H1 (cell line): ENCODE measurements at regions not wholly inside any gene's neighbourhood (a gene's known extent, or its start where the extent isn't known, plus 50 kb on each side); places are given as distances from the start of the nearest gene placed in this dataset.

ENCODE experiments used
- CTCF ChIA-PET: fragments of 300-600 bp; sonication (Branson Sonifier 250); formaldehyde crosslinking; loops from one replicate; lab custom pipeline; 2021; ENCODE audit not compliant: partially characterized antibody; lab: Charles Lee
- POLR2A ChIA-PET: fragments of 300-600 bp; sonication (Branson Sonifier 250); formaldehyde crosslinking; loops from one replicate; lab custom pipeline; 2021; ENCODE audit warnings: inconsistent platforms; ENCODE audit not compliant: partially characterized antibody; lab: Charles Lee
- DNase-seq, 2 experiments: peaks; one replicate each; pipeline versions ENCODE4 v3.0.0 to v3.0.0-alpha.2; 2010 to 2022; ENCODE audit warnings: low spot score in 2 of 2, low read depth in 1 of 2, mixed read lengths in 1 of 2
- FAIRE-seq: peaks from 2 replicates; lab custom pipeline; 2011; peaks lifted over from hg19 to GRCh38; lab: Jason Lieb, UNC
- H2AFZ ChIP-seq: 2 replicates; pipeline ENCODE4 v1.8.1; 2012; ENCODE audit warnings: low read length, inconsistent platforms
- H2AK5ac ChIP-seq: 2 replicates; pipeline ENCODE4 v1.6.1; 2013; ENCODE audit warnings: low read depth, low read length
- H2BK120ac ChIP-seq: replicated peaks from 2 replicates; pipeline ENCODE3; 2013; ENCODE audit warnings: low read depth, low read length, inconsistent platforms
- H2BK12ac ChIP-seq: 2 replicates; pipeline ENCODE4 v1.6.1; 2013; ENCODE audit warnings: low read depth, low read length
- H2BK15ac ChIP-seq: 2 replicates; pipeline ENCODE4 v1.6.1; 2013; ENCODE audit warnings: low read length
- H2BK20ac ChIP-seq: 2 replicates; pipeline ENCODE4 v1.6.1; 2013; ENCODE audit warnings: low read length
- H2BK5ac ChIP-seq: 2 replicates; pipeline ENCODE4 v1.6.1; 2013; ENCODE audit warnings: low read depth, low read length
- H3K14ac ChIP-seq: 2 replicates; pipeline ENCODE4 v1.6.1; 2013; ENCODE audit warnings: inconsistent platforms; ENCODE audit not compliant: insufficient read length
- H3K18ac ChIP-seq: 2 replicates; pipeline ENCODE4 v1.6.1; 2013; ENCODE audit warnings: low read length; ENCODE audit errors: extremely low read depth
- H3K23ac ChIP-seq: 2 replicates; pipeline ENCODE4 v1.6.1; 2013; ENCODE audit warnings: inconsistent platforms; ENCODE audit not compliant: insufficient read length
- H3K23me2 ChIP-seq: 2 replicates; pipeline ENCODE4 v1.6.1; 2013; ENCODE audit warnings: low read depth, low read length
- H3K27ac ChIP-seq: 2 replicates; pipeline ENCODE4 v1.6.1; 2011; ENCODE audit warnings: low read depth, low read length, inconsistent platforms
- H3K27me3 ChIP-seq, 4 experiments: replicated peaks in 1 of 4; 1 replicate in 1 of 4; 2 replicates in 3 of 4; pipeline versions ENCODE4 v1.6.1 to v1.8.1; 2011 to 2013; ENCODE audit warnings: low read length in 3 of 4, mild to moderate bottlenecking in 3 of 4, inconsistent platforms in 2 of 4, mixed read lengths in 2 of 4, moderate library complexity in 1 of 4; ENCODE audit not compliant: control insufficient read depth in 3 of 4, insufficient read depth in 3 of 4; ENCODE audit errors: extremely low read depth in 1 of 4
- H3K36me3 ChIP-seq, 4 experiments: 2 replicates each; pipeline versions ENCODE4 v1.6.1 to v1.8.1; 2011 to 2013; ENCODE audit warnings: mild to moderate bottlenecking in 4 of 4, low read length in 3 of 4, moderate library complexity in 2 of 4, control low read depth in 1 of 4, inconsistent platforms in 1 of 4; ENCODE audit not compliant: insufficient read depth in 4 of 4, control insufficient read depth in 2 of 4
- H3K4ac ChIP-seq: replicated peaks from 2 replicates; pipeline ENCODE3; 2013; ENCODE audit warnings: low read length, low read depth, mixed read lengths, inconsistent platforms; ENCODE audit not compliant: insufficient read length
- H3K4me1 ChIP-seq, 4 experiments: replicated peaks in 1 of 4; 1 replicate in 1 of 4; 2 replicates in 3 of 4; pipeline versions ENCODE4 v1.6.1 to v1.8.1; 2011 to 2013; ENCODE audit warnings: low read length in 3 of 4, inconsistent platforms in 2 of 4, mixed read lengths in 1 of 4; ENCODE audit not compliant: insufficient read depth in 4 of 4, control insufficient read depth in 3 of 4
- H3K4me2 ChIP-seq, 2 experiments: 2 replicates each; pipeline versions ENCODE4 v1.6.1 to v1.8.1; 2011 to 2013; ENCODE audit warnings: low read depth in 2 of 2, low read length in 2 of 2, control low read depth in 1 of 2, inconsistent platforms in 1 of 2, mild to moderate bottlenecking in 1 of 2; ENCODE audit not compliant: insufficient read depth in 1 of 2
- H3K4me3 ChIP-seq, 4 experiments: fragments of 200-600, 300-600 bp in 1 of 4; sonication (generic), shearing (Covaris generic), sonication (Bioruptor Twin) in 1 of 4; 2 replicates each; pipeline versions ENCODE4 v1.5.1 to v1.8.1; 2011 to 2016; ENCODE audit warnings: low read length in 4 of 4, low read depth in 3 of 4, control low read depth in 2 of 4, inconsistent platforms in 2 of 4, mild to moderate bottlenecking in 2 of 4, mixed read lengths in 1 of 4, moderate library complexity in 1 of 4; ENCODE audit not compliant: insufficient read depth in 2 of 4; ENCODE audit errors: extremely low read depth in 1 of 4
- H3K56ac ChIP-seq: replicated peaks from 2 replicates; pipeline ENCODE3; 2013; ENCODE audit warnings: low read depth, mild to moderate bottlenecking, mixed read lengths, low read length, inconsistent platforms; ENCODE audit not compliant: insufficient read length
- H3K79me1 ChIP-seq: 2 replicates; pipeline ENCODE4 v1.6.1; 2013; ENCODE audit warnings: low read depth, low read length, control low read depth
- H3K79me2 ChIP-seq, 2 experiments: 2 replicates each; pipeline versions ENCODE4 v1.6.1 to v1.8.1; 2012 to 2013; ENCODE audit warnings: low read length in 2 of 2, mild to moderate bottlenecking in 2 of 2, inconsistent platforms in 1 of 2; ENCODE audit not compliant: insufficient read depth in 2 of 2, control insufficient read depth in 1 of 2
- H3K9ac ChIP-seq, 4 experiments: replicated peaks in 1 of 4; 1 replicate in 1 of 4; 2 replicates in 3 of 4; pipeline versions ENCODE4 v1.6.1 to v1.8.1; 2011 to 2013; ENCODE audit warnings: low read depth in 3 of 4, low read length in 3 of 4, control low read depth in 2 of 4, mild to moderate bottlenecking in 2 of 4, moderate library complexity in 2 of 4, inconsistent platforms in 1 of 4; ENCODE audit errors: extremely low read depth in 1 of 4
- H3K9me3 ChIP-seq, 2 experiments: 2 replicates each; pipeline versions ENCODE4 v1.6.1 to v1.8.1; 2012 to 2013; ENCODE audit warnings: mild to moderate bottlenecking in 2 of 2, moderate library complexity in 2 of 2, control low read depth in 1 of 2, inconsistent platforms in 1 of 2, low read depth in 1 of 2, low read length in 1 of 2, mixed read lengths in 1 of 2; ENCODE audit not compliant: insufficient read depth in 2 of 2
- H4K20me1 ChIP-seq, 2 experiments: replicated peaks in 1 of 2; 2 replicates each; pipeline versions ENCODE3 to v1.8.1; 2011 to 2013; ENCODE audit warnings: inconsistent platforms in 2 of 2, low read length in 2 of 2, mild to moderate bottlenecking in 1 of 2; ENCODE audit not compliant: insufficient read depth in 2 of 2, control insufficient read depth in 1 of 2
- H4K5ac ChIP-seq: 2 replicates; pipeline ENCODE4 v1.6.1; 2013; ENCODE audit warnings: low read length, low read depth, mixed read lengths, inconsistent platforms; ENCODE audit not compliant: insufficient read length
- H4K8ac ChIP-seq: 2 replicates; pipeline ENCODE4 v1.8.0; 2013; ENCODE audit warnings: mild to moderate bottlenecking, moderate library complexity, low read length, inconsistent platforms; ENCODE audit not compliant: insufficient read depth; ENCODE audit errors: extremely low read depth
- H4K91ac ChIP-seq: replicated peaks from 2 replicates; pipeline ENCODE3; 2013; ENCODE audit warnings: low read length, mixed read lengths, inconsistent platforms; ENCODE audit not compliant: insufficient read length
- ATF2 ChIP-seq: IDR thresholded peaks from 2 replicates; pipeline ENCODE4 v1.6.1; 2012; ENCODE audit warnings: low read length, inconsistent platforms
- CBX5 ChIP-seq: fragments of 300-800, 300-1000 bp; sonication (generic); IDR thresholded peaks from 2 replicates; pipeline ENCODE4 v1.7.1; 2016; ENCODE audit warnings: antibody characterized with exemption, low read length, low read depth
- CEBPB ChIP-seq: IDR thresholded peaks from 2 replicates; pipeline ENCODE4 v1.6.1; 2012; ENCODE audit warnings: low read depth, low read length
- EZH2 ChIP-seq: fragments of 200-600 bp; sonication (generic); IDR thresholded peaks from 2 replicates; pipeline ENCODE4 v1.7.1; 2012; ENCODE audit warnings: low read depth, mild to moderate bottlenecking, moderate library complexity, low read length, inconsistent platforms; ENCODE audit not compliant: severe bottlenecking
- FOSL1 ChIP-seq: IDR thresholded peaks from 2 replicates; pipeline ENCODE4 v1.6.1; 2011; ENCODE audit warnings: mild to moderate bottlenecking, low read depth, low read length, moderate library complexity; ENCODE audit not compliant: insufficient read depth
- GTF2F1 ChIP-seq: IDR thresholded peaks from 2 replicates; pipeline ENCODE4 v1.6.1; 2012; ENCODE audit warnings: low read depth, low read length, improper control_type of control experiment, borderline replicate concordance
- JUN ChIP-seq: IDR thresholded peaks from 2 replicates; pipeline ENCODE4 v1.6.1; 2011; ENCODE audit warnings: low read depth, mild to moderate bottlenecking, improper control_type of control experiment, low read length
- JUND ChIP-seq: IDR thresholded peaks from 2 replicates; pipeline ENCODE4 v1.6.1; 2011; ENCODE audit warnings: mild to moderate bottlenecking, improper control_type of control experiment, low read length
- RNF2 ChIP-seq: fragments of 200-900, 300-1000 bp; sonication (generic); IDR thresholded peaks from 2 replicates; pipeline ENCODE4 v1.7.1; 2016; ENCODE audit warnings: borderline replicate concordance, low read depth, mild to moderate bottlenecking, antibody characterized with exemption, low read length; ENCODE audit not compliant: poor library complexity, severe bottlenecking; ENCODE audit errors: missing control alignments
- RXRA ChIP-seq: IDR thresholded peaks from 2 replicates; pipeline ENCODE4 v1.6.1; 2011; ENCODE audit warnings: low read depth, mild to moderate bottlenecking, low read length, moderate library complexity; ENCODE audit not compliant: insufficient read depth
- SAP30 ChIP-seq: fragments of 300-600 bp; sonication (generic); IDR thresholded peaks from 2 replicates; pipeline ENCODE4 v1.7.1; 2012; ENCODE audit warnings: low read length, moderate library complexity, mild to moderate bottlenecking, inconsistent platforms; ENCODE audit not compliant: insufficient read depth, insufficient replicate concordance
- SP4 ChIP-seq: IDR thresholded peaks from 2 replicates; pipeline ENCODE4 v1.6.1; 2012; ENCODE audit warnings: low read length, inconsistent platforms
- WGBS, 2 experiments: shearing (Covaris generic) in 1 of 2; methylation state at CpG; one replicate each; pipeline versions ENCODE4 v1.1.6 to v1.1.7; 2013 to 2015; ENCODE audit warnings: low lambda C conversion rate in 2 of 2, mixed read lengths in 2 of 2, inconsistent platforms in 1 of 2, low coverage in 1 of 2, missing lambda C conversion rate in 1 of 2; ENCODE audit not compliant: insufficient replicate concordance in 2 of 2, insufficient coverage in 1 of 2, insufficient read length in 1 of 2; ENCODE audit errors: extremely low coverage in 1 of 2, missing lambda C conversion rate in 1 of 2; 5-methylcytosine and 5-hydroxymethylcytosine counted together

DNA sequence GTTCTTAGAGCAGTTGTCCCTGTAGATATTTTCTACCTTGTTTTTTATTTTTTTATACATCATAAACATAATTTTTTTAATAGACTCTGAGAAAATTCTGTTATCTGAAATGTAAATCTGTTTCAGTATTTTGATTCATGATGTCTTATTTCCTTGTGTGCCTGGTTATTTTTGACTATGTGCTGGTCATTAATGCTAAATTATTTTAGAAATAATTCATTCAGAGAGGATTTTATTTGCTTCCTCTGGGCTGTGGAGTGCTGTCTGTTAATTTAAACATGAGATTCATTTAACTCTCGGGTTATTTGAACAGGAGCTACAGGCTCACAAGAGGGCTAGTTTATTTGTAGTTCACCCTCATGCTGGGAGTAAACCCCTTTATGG lies 124.3 kb upstream of the PITX1 start:
- FAIRE-seq (no peak), DNase-seq (no peak)
- H3K27me3 ChIP-seq: no peaks in the 10 kb centered on the region; a peak in 2 of 7 replicates
- 90% methylated on average over 1 of the region's 1 CpG; no CpG with 5 or more reads in 1 of the 2 experiments for WGBS, 2 experiments
- no peaks in the 10 kb centered on the region for H3K36me3 ChIP-seq
- no peak overlapping the region for H2AFZ ChIP-seq
- H2BK15ac ChIP-seq: no peak overlapping the region
- no peak overlapping the region for H3K4ac ChIP-seq
- CTCF ChIA-PET: interaction anchor here (0.6 to 1.7 kb wide), 2 partner anchors 10 to 29 kb away, joined by 3 to 10 read pairs; no protein-coding TSS in a partner anchor
- no peak overlapping the region for H3K27ac ChIP-seq
- no peak overlapping the region for H3K4me2 ChIP-seq
- no peak overlapping the region for H4K91ac ChIP-seq
- no peak overlapping the region for H3K23ac ChIP-seq
- H2BK5ac ChIP-seq: no peak overlapping the region
- no peaks in the 10 kb centered on the region for H4K20me1 ChIP-seq
- no peak overlapping the region for H2BK120ac ChIP-seq
- no peaks in the 10 kb centered on the region for H3K23me2 ChIP-seq
- H3K14ac ChIP-seq: no peak overlapping the region
- H3K4me1 ChIP-seq: no peaks in the 10 kb centered on the region
- no peak overlapping the region for H2BK20ac ChIP-seq
- no peak overlapping the region for H3K56ac ChIP-seq
- H3K9me3 ChIP-seq: no peaks in the 10 kb centered on the region
- H3K79me1 ChIP-seq: no peaks in the 10 kb centered on the region
- no peaks in the 10 kb centered on the region for H3K79me2 ChIP-seq
- no peak overlapping the region for H4K5ac ChIP-seq
- no peak overlapping the region for H4K8ac ChIP-seq
- H3K4me3 ChIP-seq: no peak overlapping the region
- POLR2A ChIA-PET: no interaction called here
- H2AK5ac ChIP-seq: no peak overlapping the region
- H3K9ac ChIP-seq: no peak overlapping the region
- no peak overlapping the region for H3K18ac ChIP-seq
- no peak overlapping the region for H2BK12ac ChIP-seq
- TF ChIP-seq RXRA (no peak), JUN (no peak), JUND (no peak), FOSL1 (no peak), SP4 (no peak), EZH2 (no peak), CBX5 (no peak), GTF2F1 (no peak), ATF2 (no peak), CEBPB (no peak), RNF2 (no peak), SAP30 (no peak)
